ENCODE measurements at regions not wholly inside any gene's neighbourhood (a gene's known extent, or its start where the extent isn't known, plus 50 kb on each side); places are given as distances from the start of the nearest gene placed in this dataset.

DNA sequence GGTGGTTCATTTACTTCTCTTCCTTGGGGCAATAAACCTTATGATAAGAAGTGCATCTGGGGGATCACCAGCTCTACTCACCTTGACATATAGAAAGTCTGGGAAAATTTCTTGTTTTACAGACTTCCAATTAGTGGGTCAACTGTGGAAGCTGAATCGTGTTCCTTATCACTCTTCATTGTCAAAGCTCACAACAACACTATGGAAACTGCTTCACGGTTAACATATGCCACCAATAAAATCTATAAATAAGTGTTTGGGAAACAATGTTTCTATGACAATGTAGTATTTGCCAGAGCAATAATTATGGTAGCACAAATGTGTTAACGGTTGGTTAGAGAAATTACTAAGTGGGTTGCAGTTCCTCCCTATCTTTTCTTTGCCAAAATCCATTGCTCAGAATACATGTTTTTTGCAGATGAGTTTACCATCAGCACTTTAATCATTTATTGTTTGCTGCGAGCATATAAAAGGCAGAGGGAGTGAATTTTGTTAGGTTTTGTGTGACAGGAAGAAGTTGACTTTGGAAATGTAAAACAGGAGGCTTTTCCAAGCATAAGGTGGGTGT lies 321.8 kb downstream of the RFC3 start:
- no peak overlapping the region for H3K27ac ChIP-seq
- TF ChIP-seq, protein P1, sequence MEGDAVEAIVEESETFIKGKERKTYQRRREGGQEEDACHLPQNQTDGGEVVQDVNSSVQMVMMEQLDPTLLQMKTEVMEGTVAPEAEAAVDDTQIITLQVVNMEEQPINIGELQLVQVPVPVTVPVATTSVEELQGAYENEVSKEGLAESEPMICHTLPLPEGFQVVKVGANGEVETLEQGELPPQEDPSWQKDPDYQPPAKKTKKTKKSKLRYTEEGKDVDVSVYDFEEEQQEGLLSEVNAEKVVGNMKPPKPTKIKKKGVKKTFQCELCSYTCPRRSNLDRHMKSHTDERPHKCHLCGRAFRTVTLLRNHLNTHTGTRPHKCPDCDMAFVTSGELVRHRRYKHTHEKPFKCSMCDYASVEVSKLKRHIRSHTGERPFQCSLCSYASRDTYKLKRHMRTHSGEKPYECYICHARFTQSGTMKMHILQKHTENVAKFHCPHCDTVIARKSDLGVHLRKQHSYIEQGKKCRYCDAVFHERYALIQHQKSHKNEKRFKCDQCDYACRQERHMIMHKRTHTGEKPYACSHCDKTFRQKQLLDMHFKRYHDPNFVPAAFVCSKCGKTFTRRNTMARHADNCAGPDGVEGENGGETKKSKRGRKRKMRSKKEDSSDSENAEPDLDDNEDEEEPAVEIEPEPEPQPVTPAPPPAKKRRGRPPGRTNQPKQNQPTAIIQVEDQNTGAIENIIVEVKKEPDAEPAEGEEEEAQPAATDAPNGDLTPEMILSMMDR (IDR thresholded peaks at IDR 0.05): no peak
- no peak for TF ChIP-seq ZFX (IDR thresholded peaks at IDR 0.05; ENCODE audit: borderline replicate concordance)

DNA sequence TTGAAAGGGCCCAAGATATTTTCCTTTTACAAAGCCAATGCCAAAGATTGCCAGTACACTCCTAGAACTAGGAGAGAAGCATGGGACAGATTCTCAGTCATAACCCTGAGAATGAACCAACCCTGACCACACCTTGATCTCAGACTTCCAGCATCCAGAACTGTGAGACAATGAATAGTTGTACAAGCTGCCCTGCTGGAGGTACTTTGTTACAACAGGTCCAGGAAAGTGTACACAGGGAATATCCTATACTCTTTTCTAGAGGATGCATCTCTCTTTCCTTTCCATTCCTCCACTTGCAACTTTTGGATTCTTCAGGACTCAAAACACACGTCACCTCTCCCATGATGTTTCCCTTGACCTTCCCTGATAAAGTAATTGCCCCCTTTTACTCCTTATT lies 325.7 kb downstream of the RFC3 start:
- peak overlapping the region; percentile 69 for H3K27ac ChIP-seq
- TF ChIP-seq ZFX (IDR thresholded peaks at IDR 0.05; ENCODE audit: borderline replicate concordance): no peak
- TF ChIP-seq, protein P1 (IDR thresholded peaks at IDR 0.05): no peak

DNA sequence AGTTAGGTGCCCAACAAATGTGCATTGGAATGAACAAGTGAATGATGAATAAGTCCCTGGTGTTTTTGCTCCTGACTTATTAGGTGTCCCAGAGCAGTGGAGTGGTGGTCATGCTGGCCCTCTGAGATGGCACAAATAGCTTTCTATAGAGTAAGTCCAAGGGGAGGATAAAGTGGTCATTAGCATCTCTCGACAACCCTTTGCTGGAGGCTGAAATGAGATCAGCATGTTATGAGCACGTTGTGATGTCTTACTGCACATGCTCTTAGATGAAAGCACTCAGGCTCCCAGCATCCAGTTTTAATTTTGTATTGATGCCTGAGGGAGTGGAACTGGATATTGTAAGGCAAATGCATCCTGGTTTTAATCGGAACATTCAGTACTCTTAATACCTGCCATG lies 326.2 kb downstream of the RFC3 start:
- TF ChIP-seq ZFX (IDR thresholded peaks at IDR 0.05; ENCODE audit: borderline replicate concordance): no peak
- TF ChIP-seq, protein P1 (IDR thresholded peaks at IDR 0.05): no peak

DNA sequence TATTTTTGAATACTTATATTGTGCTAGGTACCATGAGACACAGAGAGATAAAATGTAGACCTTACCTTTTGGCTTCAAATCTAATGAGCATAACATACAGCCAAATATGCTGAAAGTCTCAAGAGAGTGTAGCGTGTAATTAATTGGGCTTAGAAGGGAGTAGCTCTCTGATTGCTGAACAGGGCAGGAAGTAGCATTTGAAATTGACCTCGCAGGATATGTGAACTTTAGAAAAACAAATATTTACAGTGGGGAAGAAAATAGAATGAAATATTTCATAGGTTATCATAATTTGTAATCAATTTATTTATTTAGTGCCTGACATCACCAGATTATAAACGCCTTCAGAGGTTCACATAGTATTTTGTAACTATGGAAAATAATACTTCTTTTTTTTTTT lies 327.1 kb downstream of the RFC3 start:
- H3K27ac ChIP-seq: peak overlapping the region; percentile 69
- TF ChIP-seq ZFX (IDR thresholded peaks at IDR 0.05; ENCODE audit: borderline replicate concordance): no peak
- TF ChIP-seq, protein P1 (IDR thresholded peaks at IDR 0.05): no peak

More for the DNA sequence above, 326.2 kb downstream of the RFC3 start:
- peak overlapping the region; percentile 69 for H3K27ac ChIP-seq

DNA sequence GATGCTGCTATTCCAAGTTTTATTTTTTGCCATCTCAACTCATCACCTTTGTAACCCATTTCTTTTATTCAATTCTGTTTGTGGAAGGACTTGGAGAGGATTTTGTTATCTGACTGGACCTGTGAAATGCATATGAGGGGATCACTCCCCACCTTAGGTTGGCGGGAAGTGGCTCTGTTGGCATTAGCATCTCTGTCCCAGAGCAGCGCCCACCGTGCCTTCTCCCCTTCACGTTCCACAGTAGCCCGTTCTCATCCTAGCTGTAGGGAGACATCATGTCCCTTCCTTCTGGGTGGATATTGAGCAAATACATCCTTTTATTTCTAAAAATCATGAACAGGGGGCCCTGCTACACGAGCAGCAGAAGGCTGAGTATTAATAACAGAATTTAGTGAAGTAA lies 330.4 kb downstream of the RFC3 start:
- TF ChIP-seq, protein P1 (IDR thresholded peaks at IDR 0.05): no peak
- TF ChIP-seq ZFX (IDR thresholded peaks at IDR 0.05; ENCODE audit: borderline replicate concordance): no peak
- H3K27ac ChIP-seq: no peak overlapping the region

DNA sequence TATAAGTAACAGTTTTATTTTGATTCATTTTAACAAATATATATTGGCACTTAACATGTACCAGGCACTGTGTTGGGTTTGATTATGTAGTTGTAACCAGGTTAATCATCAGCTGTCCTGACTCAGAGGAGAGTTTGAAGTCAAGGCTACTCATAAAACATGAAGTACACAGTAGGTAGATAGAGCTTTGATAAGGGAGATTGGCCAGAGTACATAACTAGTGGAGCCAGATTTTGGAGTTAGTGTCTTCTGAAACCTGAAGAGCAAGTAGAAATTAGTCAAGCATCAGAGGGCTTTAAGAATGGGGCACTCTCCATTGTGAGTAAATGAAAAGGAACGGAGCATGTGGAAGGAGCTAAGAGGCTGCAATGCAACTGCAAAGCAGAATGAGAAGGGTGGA lies 333.9 kb downstream of the RFC3 start:
- no peak for TF ChIP-seq ZFX (IDR thresholded peaks at IDR 0.05; ENCODE audit: borderline replicate concordance)
- TF ChIP-seq, protein P1 (IDR thresholded peaks at IDR 0.05): no peak
- H3K27ac ChIP-seq: peak overlapping the region; percentile 84

DNA sequence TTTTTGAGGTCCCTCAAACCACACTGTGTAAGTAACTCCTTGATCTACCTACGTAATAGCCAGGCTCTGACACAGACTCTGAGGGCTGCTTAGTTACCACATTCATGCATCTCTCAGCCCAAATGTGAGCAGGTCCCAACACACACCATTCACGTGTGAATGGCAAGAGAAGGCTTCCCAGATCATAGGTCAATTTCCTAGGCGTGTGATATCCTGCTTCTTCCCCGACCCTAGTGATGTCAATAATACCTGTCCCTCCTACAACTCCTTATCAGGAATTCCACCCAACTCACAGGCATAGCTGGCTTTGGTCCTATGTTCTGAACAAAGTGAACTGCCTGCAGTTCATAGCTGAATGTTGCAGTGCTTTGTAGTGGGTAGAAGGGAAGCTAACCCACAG lies 334.5 kb downstream of the RFC3 start:
- peak overlapping the region; percentile 84 for H3K27ac ChIP-seq
- no peak for TF ChIP-seq ZFX (IDR thresholded peaks at IDR 0.05; ENCODE audit: borderline replicate concordance)
- TF ChIP-seq, protein P1 (IDR thresholded peaks at IDR 0.05): no peak

Data from 22Rv1 (cell line).